GM19099 (cell line): ENCODE measurements at regions not wholly inside any gene's neighbourhood (a gene's known extent, or its start where the extent isn't known, plus 50 kb on each side); places are given as distances from the start of the nearest gene placed in this dataset.

Experiments used
- POLR2A ChIP-seq: IDR thresholded peaks from 3 replicates; pipeline ENCODE4 v1.6.1; 2011; ENCODE audit warnings: low read depth; ENCODE audit not compliant: insufficient read length; ENCODE audit errors: extremely low read depth

DNA sequence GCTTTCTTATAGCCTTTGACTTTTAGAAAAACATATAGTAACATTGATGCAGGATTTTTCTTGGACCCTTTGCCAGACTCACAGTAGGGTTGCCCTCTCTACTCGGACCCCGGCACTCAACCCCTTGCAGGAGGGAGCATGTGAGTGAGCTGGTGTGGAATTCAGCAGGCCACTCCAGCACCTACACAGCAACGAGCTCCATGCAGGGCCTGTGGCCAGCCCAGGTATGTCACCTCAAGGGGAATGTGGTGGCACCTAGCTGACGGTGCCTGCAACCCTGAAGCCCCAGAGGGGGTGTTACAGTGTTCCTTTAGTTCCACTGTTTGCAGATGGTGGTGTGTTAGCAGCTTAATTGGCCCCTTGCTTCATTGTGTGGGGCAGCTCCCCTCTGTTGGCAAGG, 414.9 kb downstream of the KCNJ2 start:
- TF ChIP-seq POLR2A = no peak

DNA sequence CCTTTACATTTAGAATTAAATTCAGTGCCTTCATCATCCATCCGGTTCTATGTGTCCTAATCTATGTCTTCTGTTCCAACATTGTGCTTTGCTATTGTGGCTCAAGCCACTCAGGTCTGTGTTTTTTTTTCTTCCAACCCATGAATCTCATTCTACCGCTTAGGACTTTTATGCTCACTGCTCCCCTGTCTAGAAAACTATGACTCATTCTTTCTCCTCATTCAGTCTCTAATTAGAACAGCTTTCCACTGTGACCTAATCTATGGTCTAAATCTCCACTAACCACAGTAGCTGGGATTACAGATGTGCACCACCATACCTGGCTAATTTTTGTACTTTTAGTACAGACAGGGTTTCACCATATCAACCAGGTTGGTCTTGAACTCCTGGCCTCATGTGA, 418.7 kb downstream of the KCNJ2 start:
- TF ChIP-seq POLR2A = no peak

DNA sequence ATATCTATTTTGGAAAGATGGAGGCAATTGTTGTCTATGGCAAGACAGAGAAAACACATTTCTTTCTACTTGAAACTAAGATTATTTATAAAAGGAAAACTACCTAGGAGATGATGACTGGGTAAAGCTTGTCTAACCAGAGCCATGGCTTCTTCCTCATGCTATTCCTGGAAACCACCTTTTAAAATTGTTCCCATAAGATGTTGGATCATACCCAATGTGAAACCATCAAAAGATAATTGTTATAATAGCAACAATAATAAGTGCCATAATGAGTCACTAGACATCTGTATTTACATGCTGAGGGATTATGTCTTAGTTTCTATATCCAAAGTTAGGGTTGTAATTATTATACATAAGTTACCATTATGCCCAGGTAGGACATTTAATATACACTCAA, 428.4 kb downstream of the KCNJ2 start:
- no peak for TF ChIP-seq POLR2A

DNA sequence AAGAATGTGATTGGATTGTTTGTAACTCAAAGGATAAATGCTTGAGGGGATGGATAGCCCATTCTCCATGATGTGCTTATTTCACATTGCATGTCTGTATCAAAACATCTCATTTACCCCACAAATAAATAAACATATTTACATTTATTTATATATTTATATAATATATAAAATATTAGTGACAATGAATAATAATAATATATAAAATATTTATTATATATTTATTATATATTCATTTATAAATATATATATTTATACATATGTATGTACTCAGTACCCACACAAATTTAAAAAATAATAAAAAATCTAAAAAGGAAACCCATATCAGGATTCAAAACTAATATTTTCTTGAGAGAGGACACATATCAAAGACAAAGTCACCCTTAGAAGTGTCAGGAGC, 429.9 kb downstream of the KCNJ2 start:
- no peak for TF ChIP-seq POLR2A

DNA sequence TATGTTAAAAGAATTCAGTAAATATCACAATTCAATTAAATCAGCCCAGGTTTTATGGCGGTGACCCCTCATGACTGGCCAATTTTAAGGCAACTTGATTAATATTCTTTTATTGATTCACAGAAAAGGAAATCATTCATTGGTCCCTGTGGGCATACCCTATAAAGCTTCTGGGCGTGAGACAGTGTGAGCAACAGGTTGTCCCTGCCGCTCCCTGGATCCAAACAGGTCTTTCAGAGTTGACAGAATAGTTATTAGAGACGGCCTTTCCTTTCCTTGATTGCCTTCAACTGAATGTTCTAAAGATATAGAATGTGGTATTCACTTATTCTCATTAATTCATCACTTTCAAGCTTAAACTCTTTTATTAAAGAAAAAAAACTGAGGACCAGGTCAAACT, 433.9 kb downstream of the KCNJ2 start:
- no peak for TF ChIP-seq POLR2A

DNA sequence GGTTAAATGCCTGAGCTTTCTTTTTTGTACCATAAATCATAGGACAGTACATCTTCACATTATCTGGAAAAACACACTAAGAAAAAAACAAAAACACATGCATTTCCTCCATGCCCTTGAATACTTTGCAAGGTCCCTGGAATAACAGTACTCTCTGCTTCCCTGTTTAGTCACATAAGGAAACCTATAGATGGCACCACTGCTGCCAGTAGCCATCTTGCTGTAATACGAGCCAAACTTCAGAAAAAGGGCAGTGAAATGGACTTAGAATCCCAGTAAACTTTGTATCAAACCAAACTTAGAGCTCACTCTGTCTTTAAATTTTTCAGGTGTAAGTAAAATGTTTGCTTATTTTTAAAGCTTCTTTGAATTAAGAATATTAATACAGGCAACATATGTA, 435.5 kb downstream of the KCNJ2 start:
- TF ChIP-seq POLR2A = no peak

DNA sequence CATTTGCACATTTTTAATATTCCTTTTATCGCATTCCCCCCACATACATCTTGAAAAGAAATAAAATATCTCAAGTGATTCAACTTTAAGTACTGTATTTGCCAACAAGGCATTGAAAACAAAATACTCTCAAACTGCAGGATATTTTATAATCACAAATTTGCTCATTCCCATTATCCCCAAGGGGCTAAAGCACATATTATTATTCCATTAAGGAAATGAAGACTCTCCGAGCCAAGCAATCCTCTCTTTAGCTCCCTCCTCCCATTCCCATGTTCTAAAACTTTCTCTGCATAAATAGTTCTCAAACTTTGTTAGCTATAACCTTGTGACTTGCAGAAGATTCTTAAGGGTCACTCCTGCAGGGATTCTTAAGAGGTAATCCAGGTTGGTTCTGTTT, 436.8 kb downstream of the KCNJ2 start:
- TF ChIP-seq POLR2A = no peak

DNA sequence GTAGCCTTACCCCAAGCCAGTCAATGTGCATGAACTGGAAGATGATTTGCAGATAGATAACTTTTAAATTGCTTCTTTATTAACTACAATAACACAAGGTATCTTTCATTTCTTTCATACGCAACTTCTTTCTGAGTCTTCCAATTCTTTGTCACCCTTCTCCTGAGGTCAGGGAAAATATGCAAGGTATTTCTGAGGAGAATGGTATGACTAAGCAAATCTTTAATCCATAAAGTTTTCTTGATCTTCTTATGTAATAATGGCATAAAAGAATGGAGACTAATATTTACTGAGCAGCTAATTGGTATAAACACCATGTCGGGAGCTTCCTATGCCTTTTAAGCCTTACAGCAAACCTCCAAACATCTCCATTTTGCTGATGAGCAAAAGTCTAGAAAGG, 438.9 kb downstream of the KCNJ2 start:
- TF ChIP-seq POLR2A = no peak

DNA sequence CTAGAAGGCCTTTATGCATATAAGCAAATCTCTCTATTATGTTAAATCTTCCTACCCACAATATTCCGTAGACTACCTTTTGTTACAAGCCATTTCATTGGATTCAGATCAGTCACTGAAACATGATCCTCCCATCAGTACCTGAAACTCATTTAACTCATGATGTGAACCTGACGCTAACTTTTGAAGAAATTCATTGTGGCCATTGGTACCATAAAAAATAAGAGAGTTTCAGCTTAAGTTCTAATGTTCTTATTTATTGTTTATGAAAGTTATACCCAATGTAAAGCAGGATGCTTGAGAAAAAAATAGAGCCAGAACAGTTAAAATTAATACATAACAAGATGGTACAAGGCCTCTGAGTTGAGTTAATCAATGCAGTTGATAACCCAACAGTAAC, 439.6 kb downstream of the KCNJ2 start:
- TF ChIP-seq POLR2A = no peak

DNA sequence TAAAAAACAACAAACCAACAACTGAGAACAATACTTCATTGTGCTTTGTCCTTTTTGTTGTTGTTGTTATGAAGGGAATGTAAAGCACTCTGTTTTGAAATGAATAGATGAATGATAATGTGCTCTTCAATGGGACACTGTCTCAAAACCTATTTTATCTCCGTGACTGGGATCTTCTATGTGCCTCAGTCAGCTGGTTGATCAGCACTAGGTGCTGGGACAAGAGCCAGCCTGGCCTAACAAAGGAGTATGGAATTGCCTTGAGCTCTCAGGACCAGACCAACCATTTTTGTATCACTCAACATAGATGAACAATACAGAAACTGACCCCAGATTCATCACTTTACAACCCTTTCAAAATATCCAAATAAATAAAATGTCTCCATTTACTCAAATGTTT, 440.2 kb downstream of the KCNJ2 start:
- TF ChIP-seq POLR2A = no peak

DNA sequence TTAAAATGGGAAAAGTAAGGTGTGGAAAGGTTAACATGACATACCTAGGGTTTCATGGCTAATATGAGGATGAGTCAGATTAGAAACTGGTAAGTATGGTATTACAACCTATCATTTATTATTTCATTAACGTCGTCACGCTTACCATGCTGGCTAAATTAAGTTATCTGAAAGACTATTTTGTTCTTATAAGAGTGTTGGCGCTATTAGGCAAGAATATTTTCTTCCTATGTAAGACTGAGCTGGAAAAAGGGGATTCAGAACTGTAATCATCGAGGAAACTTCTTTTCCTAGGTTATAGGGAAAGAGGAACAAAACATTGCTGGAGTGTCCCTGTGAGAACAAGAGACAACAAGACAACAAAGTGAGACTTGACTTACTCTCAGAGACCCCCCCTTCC, 440.8 kb downstream of the KCNJ2 start:
- TF ChIP-seq POLR2A = no peak

DNA sequence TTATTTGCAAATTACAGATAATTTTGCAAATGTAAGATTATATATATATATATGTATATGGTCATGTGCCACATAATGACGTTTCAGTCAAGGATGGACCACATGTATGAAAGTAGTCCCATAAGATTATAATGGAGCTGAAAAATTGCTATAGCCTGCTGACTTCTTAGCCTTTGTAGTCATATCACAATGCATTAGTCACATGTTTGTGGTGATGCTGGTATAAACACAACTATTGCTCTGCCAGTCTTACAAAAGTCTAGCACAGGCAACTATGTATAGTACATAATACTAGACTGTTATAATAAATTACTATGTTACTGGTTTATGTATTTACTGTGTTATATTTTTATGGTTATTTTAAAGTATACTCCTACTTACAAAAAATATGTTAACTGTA, 444.3 kb downstream of the KCNJ2 start:
- TF ChIP-seq POLR2A = no peak

DNA sequence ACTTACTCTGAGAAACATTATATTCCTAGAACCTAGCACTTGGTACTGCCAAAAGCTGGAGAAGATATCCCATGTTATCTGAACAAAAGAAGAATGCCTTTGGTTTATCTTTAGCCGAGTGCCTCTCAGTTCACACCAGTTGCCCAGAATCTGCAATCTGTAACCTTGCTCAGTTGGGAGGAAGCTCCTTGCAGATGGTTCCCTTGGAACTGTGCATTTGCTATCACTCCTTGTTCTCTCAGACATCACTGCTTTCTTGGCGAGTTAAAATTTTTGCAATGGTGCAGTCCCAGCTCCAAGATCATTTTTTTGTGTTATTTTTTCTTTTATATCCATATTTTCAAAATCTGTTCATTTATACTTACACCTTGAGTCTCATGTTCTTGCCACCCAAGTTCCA, 446.5 kb downstream of the KCNJ2 start:
- TF ChIP-seq POLR2A = no peak

DNA sequence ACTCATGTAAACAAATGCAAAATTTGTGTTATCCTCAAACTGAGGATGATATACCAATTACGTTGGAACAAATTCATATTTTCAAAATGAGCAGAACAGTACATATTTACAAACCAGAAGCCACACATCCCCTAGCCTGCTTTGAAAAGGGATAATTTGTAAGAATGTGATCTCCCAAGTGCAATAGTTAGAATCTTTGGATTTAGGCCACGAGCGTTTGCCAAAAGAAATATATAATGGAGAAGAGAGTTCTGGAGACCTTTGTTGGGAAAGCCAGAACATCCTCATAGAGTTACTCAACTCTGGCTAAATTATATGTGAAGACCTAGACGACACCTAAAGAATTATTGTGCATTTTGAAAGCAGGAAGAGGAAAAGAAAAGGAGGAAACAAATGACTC, 449.3 kb downstream of the KCNJ2 start:
- no peak for TF ChIP-seq POLR2A

DNA sequence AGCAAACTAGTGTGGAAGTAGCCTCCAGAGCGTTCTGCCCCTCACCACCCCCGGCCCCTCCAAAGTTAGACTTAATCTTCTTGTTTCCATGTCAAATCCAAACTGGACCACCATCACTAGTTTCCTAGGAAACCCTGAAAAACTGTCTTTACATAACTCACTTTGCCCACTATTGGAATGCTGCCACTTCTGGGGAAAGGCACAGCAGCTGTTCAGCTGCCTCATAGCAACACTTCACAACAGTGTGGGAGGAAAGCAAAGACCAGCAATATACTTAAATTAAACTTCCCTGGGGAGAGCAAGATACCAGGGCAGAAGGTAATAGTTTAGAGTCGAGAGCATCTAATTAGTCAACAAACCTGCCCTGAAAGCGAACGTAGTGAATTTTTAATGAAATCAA, 452.2 kb downstream of the KCNJ2 start:
- no peak for TF ChIP-seq POLR2A

DNA sequence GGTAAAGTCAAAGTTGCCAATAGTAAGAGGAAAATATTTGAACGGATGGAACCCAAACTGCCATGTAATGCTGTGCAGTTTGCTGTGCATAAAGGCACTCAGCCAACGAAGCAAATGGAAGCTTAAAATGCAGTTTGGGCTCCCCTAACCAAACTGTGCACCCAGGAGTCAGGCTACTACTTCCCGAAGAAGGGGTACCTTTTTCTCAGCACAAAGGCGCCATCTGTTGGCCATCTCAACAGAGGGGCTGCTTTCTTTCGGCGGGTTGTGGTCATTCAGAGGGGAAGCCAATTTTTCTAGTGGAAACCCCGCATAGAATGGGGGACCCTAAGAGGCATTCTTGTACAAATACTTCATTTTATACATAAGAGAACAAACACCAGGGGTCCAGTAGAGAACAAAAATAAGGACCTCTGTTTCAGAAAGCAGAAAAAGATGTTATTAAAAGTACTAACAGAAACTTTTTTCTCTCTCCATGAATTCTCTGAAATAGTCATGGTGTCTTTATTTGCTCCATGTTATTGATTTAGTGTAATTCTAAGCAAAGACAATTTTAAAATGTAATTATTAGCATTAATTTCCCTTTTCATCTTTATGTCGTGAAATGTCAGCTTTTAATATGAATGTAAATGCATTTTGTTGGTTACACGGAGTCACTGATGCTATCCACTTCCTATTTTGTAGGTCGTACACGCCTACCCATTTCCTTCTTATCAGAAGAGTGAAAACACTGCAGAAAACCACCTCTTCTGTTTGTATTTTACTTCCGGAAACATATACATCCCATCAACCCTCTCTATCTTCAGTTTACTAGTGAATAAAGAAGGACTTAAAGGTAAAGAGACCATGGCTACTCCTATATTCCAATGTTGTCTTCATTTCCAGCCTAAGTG, 453.3 kb downstream of the KCNJ2 start:
- TF ChIP-seq POLR2A = no peak

DNA sequence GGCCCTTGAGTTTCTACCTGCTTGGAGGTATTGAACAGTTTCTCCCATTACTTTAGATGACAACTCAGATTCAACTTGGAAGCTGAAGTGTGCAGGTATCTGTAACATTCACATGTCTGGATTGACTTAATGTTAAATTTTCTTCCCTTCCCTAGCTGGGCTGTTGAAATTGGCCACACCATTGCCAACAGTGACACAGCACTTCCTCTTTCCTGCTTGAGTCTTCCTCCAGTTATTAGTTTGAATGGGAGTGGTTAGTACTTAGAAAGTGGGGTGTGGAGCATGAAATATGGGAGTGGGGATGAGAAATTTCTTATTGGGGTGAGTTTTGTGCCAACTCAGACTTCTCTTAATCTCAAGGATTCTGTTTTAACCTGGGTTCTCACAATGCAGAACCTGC, 454.9 kb downstream of the KCNJ2 start:
- TF ChIP-seq POLR2A = no peak

DNA sequence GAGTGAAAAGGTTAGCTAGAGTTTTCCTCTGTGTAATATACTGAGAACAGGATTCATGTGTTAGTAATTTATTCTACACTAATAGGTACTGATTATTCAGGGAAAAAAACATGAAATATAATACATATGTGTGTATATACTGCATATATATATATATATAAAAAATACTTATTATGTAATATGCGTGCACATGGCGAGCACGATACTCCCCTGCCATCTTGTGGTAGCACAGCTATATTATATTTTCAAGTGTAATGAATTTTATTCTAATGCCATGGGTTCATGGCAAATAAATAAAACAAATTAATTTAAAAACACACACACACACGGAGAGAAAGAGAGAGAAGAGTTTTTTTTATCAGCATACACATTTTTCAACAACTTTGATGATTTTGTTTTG, 460.6 kb downstream of the KCNJ2 start:
- TF ChIP-seq POLR2A = no peak

DNA sequence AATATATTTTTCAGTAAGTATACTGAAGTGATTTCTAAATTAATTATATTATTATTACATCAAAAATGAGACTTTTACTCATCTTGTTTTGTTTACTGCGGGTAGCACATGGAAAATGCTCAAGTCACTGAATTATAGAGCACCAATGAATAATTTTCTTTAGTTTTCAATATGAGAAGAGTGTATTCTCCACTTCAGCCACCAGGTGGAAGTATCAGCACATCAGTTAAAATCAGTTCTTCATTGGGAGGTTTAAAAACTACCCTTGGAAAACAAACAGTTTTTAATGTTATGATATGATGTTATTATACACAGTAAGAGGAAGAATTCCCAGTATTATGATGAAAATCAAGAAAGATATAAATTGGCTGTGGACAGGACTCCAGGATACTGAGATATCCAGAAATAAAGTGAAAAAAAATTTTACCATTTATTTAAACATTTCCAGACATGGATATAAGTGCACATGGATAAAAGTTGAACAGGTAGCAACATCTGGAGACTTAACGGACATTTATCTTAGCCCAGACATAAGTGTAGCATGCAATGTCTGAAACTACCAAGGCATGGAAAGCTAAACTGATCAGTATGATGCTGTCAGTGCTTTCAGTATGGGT, 467.3 kb downstream of the KCNJ2 start:
- TF ChIP-seq POLR2A = no peak
